Astrocyte (in vitro differentiated cells and primary cell): ENCODE measurements at regions not wholly inside any gene's neighbourhood (a gene's known extent, or its start where the extent isn't known, plus 50 kb on each side); places are given as distances from the start of the nearest gene placed in this dataset.

ENCODE experiments used
- EZH2 ChIP-seq: IDR thresholded peaks from 2 replicates; pipeline ENCODE4 v1.6.1; 2012; ENCODE audit warnings: mild to moderate bottlenecking, low read length, inconsistent platforms; ENCODE audit not compliant: insufficient read depth
- TF ChIP-seq, protein P1 (sequence below): IDR thresholded peaks from 2 replicates; pipeline ENCODE4 v1.5.1; 2011; ENCODE audit warnings: low read depth, mild to moderate bottlenecking, inconsistent platforms, low read length, moderate library complexity; ENCODE audit not compliant: insufficient read depth

- TF ChIP-seq, protein P1, sequence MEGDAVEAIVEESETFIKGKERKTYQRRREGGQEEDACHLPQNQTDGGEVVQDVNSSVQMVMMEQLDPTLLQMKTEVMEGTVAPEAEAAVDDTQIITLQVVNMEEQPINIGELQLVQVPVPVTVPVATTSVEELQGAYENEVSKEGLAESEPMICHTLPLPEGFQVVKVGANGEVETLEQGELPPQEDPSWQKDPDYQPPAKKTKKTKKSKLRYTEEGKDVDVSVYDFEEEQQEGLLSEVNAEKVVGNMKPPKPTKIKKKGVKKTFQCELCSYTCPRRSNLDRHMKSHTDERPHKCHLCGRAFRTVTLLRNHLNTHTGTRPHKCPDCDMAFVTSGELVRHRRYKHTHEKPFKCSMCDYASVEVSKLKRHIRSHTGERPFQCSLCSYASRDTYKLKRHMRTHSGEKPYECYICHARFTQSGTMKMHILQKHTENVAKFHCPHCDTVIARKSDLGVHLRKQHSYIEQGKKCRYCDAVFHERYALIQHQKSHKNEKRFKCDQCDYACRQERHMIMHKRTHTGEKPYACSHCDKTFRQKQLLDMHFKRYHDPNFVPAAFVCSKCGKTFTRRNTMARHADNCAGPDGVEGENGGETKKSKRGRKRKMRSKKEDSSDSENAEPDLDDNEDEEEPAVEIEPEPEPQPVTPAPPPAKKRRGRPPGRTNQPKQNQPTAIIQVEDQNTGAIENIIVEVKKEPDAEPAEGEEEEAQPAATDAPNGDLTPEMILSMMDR: no peak
- no peak for TF ChIP-seq EZH2
Measured at GRCh38 chr6:3607171-3607570, 144.3 kb downstream of the PXDC1 start.
